GM19351 (cell line): ENCODE measurements at regions not wholly inside any gene's neighbourhood (a gene's known extent, or its start where the extent isn't known, plus 50 kb on each side); places are given as distances from the start of the nearest gene placed in this dataset.

Source experiments
- ATAC-seq: cut with Tn5 transposase; IDR thresholded peaks from one replicate; pipeline ENCODE4 v1.9.1; 2021; ENCODE audit warnings: mild to moderate bottlenecking, moderate library complexity; ENCODE audit not compliant: unreplicated experiment

DNA sequence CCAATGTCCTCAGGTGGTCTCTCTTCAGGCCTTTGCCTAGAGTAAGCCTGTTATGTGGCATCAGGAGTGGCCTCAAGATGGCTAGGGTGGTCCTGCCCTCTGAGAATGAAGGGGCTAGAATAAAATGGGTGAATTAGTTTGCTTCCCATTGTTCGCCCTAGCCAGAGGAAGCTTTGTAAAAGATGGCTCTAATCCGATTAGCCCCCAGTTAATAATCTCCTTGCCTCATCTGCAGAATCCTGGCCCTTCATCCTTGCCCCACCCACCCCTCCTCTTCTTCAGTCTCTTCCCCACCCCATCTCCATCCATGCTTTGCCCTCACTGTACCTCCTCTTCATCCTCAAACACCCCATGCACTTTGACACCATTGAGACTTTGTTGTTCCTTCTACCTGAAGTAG, 57.4 kb upstream of the LGALSL start:
- ATAC-seq: no peak

DNA sequence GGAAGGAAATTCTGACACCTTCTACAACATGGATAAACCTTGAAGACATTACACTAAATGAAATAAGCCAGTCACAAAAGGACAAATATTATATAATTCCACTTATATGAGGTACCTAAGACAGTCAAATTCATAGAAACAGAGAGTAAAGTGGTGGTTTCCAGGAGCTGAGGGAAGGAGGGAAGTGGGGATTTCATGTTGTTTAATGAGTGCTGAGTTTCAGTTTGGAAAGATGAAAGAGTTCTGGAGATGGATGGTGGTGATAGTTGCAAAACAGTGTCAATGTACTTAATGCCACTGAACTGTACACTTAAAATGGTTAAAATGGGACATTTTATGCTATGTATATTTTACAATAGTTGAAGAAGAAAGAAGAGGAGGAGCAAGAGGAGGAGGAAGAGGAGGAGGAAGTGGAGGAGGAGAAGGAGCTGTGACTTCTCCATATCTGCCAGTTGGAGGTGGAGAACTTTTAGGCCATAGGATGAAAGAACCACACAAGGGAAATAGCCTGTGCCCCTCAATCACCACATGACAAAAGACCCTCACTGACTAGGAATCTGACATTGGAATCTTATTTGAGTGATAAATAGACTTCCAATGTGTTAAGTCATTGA, 55.3 kb upstream of the LGALSL start:
- ATAC-seq: no peak

DNA sequence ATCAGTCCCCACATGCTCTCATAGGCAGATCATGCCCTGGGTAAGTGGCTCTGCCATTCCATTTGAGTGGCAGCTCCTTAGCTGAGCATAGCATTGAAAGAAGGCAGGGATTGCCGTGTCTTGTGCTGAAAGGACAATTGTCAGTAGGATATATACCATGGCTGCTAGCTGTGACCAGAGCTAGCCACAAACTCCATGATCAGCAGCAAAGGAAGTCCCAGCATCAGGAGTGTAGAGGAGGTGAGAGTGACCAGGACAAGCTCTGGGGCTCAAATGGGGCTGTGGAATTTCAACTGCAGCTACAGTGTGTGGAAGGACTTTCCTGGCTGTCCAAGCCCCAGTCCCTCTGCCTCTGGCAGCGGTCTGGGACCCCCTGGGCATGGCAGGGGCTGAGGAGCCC, 54.4 kb upstream of the LGALSL start:
- no peak for ATAC-seq

DNA sequence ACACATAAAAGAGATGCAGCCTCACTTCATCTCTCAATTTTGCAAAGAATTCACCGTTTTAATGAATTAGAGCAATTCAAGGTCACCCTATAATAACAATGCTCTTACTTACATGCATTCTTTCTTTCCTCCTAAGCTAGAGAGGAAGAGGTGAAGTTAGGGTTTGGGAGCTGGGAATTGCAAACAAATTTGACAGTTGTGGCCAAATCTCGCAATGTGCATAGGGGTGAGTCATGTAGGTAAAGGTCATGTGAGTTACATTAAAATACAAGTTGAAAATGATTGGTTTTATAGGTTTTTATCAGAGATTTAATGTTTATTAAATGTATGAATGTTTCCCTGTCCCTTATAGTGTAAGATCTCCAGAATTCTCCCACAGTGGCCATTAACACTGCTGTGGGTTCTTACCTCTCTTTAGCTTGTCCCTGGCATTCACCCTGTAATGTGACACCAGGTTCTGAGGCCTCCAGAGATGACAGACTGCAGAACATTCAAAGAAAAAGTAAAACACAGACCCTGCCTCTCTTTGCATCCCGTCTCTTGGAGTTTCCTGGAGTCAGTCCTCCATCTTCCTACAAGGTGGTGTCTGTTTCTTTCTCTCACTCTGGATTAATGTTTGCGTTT, 53.7 kb upstream of the LGALSL start:
- ATAC-seq: no peak

DNA sequence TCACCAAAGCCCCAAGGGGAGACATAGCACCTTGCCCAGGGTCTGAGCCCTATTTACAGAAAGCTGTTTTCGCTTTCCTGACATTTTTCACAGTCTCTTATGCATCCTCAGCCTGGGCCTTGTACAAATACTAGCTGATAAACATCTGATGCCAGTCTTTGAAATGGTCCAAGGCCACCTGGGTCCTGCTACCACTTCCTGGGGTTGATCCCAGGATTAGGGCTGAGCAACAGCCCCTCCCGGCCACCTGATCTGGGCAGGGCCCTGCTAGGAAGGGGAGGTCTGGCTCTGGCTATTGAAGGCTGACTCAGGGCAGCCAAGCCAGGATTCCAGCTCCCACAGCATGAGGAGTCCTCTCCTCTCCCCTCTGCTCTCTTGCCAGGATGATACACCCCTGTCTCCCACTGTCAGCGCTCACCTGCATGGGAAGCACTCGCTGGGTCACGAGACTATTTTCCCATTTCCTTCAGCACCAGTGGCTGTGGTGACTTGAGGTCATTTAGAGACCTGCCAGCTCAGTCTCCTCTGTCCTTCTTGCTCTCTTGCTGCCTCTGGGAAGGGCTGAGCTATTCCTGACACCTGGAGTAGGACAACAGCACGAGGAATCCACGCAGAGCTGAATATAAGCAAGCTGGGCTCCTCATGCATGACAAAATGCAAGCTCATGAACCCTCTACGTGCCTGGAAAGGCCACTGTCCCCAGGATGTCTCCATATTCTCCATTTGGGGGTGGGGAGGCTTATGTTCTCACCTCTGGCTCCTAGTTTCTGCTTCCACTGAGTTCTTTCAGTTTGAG, 53.0 kb upstream of the LGALSL start:
- ATAC-seq: no peak

DNA sequence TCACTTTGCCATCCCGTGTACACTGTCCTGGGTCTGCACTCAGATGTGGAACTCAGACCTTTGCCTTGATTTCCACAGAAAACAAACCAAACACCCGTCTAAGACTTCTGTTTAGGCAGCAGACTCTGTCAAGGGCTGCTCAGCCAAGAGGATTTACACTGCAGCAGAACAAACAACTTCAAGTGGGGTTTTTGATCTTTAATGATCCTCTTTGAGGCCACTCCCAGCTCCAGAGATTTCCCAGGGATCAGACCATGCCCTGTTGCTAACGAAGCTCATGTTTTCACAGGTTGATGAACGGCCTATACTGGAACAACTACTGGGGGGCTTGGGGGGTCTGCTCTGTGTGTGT, 52.5 kb upstream of the LGALSL start:
- ATAC-seq: no peak

DNA sequence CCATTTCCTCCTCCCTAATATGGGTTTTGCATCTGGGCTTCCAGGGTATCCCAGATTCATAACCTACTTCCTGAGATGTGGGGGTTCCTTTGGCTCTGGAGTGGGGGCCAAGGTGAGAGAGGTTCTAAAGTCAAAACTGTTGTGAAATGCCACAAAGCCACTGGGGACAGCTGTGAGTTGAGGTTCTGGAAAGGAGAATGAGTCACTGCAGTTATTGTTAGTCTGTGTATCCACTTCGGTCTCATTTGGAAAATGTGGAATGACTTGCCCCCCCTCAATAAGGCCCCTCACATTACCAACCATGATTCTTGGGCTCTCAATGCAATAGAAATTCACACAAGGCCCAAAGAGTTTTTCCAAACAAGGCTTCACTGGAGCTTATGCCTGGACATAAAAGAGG, 51.1 kb upstream of the LGALSL start:
- ATAC-seq: no peak

DNA sequence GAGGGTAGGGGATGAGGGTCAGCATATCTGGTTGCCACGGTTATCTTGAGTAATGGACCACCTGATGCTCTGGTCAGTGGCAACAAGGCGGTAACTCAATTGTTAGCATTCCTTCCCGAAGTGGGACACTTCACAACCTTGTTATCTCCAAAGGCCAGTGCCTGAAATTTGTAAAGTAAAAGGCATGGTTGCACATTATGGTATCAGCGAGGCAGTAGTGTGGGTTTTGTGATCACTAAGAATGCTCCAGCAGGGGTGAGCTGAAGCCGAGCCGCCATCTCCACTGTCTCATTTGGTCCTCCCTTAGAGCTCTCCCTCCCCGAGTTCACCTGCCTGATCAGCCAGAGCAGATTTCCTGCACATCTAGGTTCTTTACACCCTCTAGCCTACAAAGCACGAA, 50.5 kb upstream of the LGALSL start:
- ATAC-seq: no peak

DNA sequence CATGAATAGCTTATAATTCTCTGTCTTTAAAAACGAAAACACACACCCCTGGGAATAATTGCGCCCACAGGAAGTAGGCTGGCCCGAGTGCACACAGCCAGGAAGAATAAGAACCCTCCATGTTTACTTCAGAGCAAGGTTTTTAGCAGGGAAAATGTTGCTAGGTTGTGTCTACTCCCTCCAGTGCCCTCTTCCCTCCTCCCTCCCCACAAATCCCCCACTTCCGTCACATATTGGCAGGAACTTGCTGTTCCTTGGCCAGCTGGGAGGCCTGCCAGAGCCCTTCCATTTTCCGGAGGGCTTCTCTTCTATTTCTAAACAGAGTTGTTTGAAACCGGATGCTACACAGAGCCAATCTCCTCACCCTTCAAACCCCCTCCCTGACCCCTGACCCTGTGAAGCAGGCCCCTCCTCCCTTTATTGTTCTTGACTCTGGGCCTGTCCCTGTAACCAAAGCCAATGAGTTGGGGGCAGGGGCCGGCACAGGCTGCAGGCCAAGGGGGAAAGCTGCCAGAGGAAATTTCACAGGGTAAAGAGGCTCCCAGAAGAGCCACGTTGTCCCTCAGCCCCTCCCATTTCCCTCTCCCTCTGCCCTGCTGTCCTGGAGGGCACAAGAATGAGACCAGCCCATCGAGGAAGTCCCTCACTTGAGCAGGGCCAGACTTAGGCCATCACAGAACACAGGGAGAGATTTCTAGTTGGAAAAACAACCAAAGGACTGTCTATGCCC, 49.8 kb upstream of the LGALSL start:
- no peak for ATAC-seq
